ENCODE measurements at regions not wholly inside any gene's neighbourhood (a gene's known extent, or its start where the extent isn't known, plus 50 kb on each side); places are given as distances from the start of the nearest gene placed in this dataset.

DNA sequence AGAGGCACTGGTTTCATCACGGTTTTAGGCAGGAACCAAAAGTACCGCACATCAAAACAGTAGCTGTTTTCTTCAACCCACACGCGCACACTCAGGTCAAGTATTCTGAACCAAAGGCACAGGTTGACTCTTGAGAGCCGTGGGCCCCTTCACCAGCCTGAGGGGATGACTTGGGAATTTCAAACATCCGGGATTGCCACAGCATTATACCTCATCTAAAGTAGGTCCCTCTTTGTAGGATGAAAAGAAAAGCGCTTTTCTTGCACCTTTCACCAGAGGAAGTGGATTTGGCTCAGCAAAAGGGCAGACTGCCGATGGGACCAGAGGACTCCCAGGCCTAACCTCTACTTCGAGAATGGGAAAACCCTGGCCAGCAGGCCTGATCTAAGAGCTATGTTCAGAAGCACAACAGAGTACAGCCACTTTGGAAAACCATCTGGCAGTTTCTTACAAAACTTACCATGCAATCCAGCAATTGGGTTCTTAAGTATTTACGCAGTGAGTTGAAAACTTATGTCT is 88.2 kb upstream of the PROK2 start:
- peaks cover 15% of the 10 kb centered on the region for H3K27me3 Mint-ChIP-seq
- H3K9me3 Mint-ChIP-seq: no peaks in the 10 kb centered on the region
- ChIA-PET CTCF (interaction anchor here (0.7 to 2.7 kb wide), 3 partner anchors 21 to 58 kb away, joined by 3 to 7 read pairs (median 3); no protein-coding TSS in a partner anchor), POLR2A (no interaction called here)
- no peaks in the 10 kb centered on the region for H3K36me3 Mint-ChIP-seq (ENCODE audit: low read depth)
- DNase-seq: no peak
- H3K4me3 Mint-ChIP-seq: no peak overlapping the region
- H3K4me1 Mint-ChIP-seq: peaks cover 25% of the 10 kb centered on the region
- peak overlapping the region; percentile 57 for H3K27ac Mint-ChIP-seq

DNA sequence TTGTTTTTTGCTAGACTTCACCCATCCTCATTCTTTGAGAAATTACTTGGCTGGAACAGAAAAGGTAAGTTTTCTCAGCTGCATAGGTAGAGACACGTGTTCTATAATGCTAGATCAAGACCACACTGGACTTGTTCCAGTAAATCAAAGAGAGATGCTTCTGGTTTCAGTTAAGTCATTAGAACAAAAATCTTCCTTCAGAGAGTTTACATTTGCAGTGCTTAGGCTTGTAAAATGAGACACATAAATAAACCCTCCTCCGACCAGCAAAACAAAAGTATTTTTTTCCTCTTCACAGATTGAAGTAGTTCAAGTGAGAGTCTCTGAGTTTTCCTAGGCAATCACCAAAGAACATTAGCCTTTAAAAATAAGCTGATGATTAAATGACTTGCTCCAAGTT is 87.3 kb upstream of the PROK2 start:
- ChIA-PET CTCF (interaction anchor here (1.4 kb wide), 1 partner anchor 22 kb away, joined by 3 read pairs; no protein-coding TSS in a partner anchor), POLR2A (no interaction called here)
- peaks cover 19% of the 10 kb centered on the region for H3K27me3 Mint-ChIP-seq
- peak overlapping the region; percentile 75 for H3K27ac Mint-ChIP-seq
- no peaks in the 10 kb centered on the region for H3K9me3 Mint-ChIP-seq
- H3K4me1 Mint-ChIP-seq: peaks cover 25% of the 10 kb centered on the region
- DNase-seq: no peak
- peak overlapping the region; percentile 45 for H3K4me3 Mint-ChIP-seq
- H3K36me3 Mint-ChIP-seq (ENCODE audit: low read depth): no peaks in the 10 kb centered on the region

DNA sequence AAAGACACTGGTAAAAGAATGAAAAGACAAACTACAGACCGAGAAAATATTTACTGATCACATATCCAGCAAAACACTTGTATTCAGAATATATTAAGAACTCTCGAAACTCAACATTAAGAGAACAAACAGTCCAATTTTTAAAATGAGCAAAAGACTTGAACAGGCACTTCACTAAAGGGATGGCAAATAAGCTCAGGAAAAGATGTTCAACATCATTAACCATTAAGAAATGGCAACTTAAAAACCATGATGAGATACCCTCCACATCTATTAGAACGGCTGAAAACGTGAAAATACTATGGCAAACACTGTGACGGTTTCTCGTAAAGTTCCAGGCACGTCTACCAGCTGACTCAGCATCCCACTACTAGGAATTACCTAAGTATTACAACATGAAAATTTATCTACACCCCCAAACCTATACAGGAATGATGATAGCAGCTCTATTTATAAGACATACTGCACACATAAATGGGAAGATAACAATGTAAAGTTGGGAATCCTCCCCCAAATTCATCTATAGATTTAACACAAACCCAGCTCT is 86.1 kb upstream of the PROK2 start:
- CTCF ChIA-PET: no interaction called here
- H3K27ac Mint-ChIP-seq: no peak overlapping the region
- DNase-seq: no peak
- H3K4me1 Mint-ChIP-seq: peaks cover 25% of the 10 kb centered on the region
- POLR2A ChIA-PET: no interaction called here
- H3K27me3 Mint-ChIP-seq: peaks cover 26% of the 10 kb centered on the region
- no peak overlapping the region for H3K4me3 Mint-ChIP-seq
- H3K36me3 Mint-ChIP-seq (ENCODE audit: low read depth): no peaks in the 10 kb centered on the region
- no peaks in the 10 kb centered on the region for H3K9me3 Mint-ChIP-seq

DNA sequence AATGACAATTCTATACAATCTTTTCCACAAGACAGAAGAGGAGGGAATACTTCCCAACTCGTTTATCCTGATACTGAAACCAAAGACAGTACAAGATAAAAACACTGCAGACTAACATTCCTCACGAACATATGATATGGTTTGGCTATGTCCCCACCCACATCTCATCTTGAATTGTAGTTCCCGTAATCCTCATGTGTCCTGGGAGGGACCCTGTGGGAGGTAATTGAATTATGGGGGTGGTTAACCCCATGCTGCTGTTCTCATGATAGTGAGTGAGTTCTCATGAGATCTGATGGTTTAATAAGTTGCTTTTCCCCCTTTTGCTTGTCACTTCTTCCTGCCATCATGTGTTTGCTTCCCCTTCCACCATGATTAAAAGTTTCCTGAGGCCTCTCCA is 83.9 kb upstream of the PROK2 start:
- Mint-ChIP-seq H3K36me3 (ENCODE audit: low read depth) (no peaks in the 10 kb centered on the region), H3K4me1 (peaks cover 20% of the 10 kb centered on the region), H3K4me3 (no peak overlapping the region), H3K9me3 (no peaks in the 10 kb centered on the region), H3K27me3 (peaks cover 28% of the 10 kb centered on the region), H3K27ac (no peak overlapping the region)
- no peak for DNase-seq
- ChIA-PET POLR2A (no interaction called here), CTCF (no interaction called here)

DNA sequence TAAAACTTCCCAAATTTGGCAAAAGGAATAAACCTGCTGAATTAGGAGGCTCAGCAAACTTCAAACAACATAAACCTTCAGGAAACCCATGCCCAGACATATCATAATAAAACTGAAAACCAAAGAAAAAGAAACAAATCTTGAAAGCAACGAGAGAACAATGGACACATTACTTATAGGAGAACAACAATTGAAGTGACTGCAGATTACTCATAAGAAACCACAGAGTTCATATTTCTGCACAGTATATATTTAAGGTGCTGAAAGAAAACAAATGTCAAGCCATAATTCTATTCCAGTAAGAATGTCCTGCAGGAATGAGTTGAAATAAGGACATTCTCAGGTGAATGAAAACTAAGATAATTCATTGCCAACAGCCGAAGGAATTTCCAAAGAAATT is 80.8 kb upstream of the PROK2 start:
- no peak overlapping the region for H3K27ac Mint-ChIP-seq
- H3K36me3 Mint-ChIP-seq (ENCODE audit: low read depth): peaks cover under 1% of the 10 kb centered on the region
- H3K9me3 Mint-ChIP-seq: peaks cover 1% of the 10 kb centered on the region
- H3K4me1 Mint-ChIP-seq: peaks cover 4% of the 10 kb centered on the region
- no peak overlapping the region for H3K4me3 Mint-ChIP-seq
- H3K27me3 Mint-ChIP-seq: peaks cover 35% of the 10 kb centered on the region
- CTCF ChIA-PET: interaction anchor here (1.0 kb wide), 1 partner anchor 10 kb away, joined by 3 read pairs; no protein-coding TSS in a partner anchor
- POLR2A ChIA-PET: no interaction called here
- DNase-seq: no peak

DNA sequence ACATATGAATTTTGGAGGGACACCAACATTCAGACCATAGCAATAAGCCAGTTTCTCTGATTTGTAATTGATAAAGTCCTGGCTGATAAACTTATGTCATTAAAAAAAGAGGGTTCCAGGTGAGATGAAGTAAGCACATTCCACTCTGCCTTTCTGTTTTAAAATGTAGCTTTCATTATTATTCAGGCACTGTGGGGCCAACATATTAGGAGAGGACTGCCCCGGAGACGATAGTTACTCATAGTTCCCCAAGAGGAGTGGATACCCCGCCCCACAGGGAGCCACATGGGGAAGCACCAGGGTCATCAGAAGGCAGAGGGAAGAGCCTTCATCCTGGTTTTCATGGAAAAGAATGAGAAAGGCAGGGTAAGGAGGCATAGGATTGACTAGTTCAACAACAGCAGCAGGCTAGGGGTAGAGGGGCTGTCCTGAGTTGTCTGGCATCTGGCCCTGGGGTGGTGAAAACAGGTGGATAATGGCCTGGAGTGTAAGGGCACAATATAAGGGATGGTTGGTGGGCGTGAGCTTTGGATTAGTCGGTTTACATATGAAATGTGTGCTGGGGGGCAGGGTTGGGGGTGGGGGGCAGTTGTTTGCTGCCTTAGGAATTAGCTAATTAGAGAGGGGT is 78.7 kb upstream of the PROK2 start:
- POLR2A ChIA-PET: interaction anchor here (0.6 kb wide), 1 partner anchor 889 kb away, joined by 3 read pairs; no protein-coding TSS in a partner anchor

DNA sequence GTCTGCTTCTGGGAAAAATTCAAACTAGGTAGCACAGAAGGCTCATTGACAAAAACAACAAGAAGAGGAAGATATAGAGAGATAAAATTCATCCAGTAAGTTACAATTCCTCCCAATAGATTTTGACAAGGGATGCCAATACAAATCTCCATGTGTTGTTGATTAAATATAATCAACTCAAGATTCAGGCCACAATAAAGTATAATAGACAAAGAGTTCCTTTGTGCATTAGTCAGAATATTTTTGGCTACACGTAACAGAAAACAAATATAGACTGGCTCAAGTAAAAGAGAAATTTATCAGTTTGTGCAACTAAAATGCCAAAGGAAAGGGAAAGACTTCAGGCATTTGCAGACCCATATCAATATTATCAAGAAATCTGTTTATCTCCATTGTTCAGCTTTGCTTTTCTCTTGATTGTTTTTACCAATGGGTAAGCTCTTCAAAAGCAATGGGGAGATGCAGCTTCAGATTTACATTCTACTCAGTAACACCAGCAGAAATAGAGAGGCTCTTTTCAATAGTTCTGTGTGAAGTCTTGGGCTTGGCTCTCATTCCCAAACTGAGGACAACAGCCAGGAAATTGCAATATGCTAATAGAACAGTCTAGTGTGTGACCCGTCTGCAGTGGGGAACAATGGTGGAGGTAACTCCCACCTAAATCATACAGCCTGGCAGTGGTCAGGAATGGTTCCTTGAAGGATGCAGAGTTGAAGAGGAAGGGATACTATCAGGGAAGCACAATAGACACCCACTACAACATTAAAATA is 77.6 kb upstream of the PROK2 start:
- POLR2A ChIA-PET: no interaction called here
- H3K4me3 Mint-ChIP-seq: no peak overlapping the region
- peaks cover 3% of the 10 kb centered on the region for H3K9me3 Mint-ChIP-seq
- no peak overlapping the region for H3K27ac Mint-ChIP-seq
- peaks cover 22% of the 10 kb centered on the region for H3K27me3 Mint-ChIP-seq
- H3K4me1 Mint-ChIP-seq: peaks cover 14% of the 10 kb centered on the region
- DNase-seq: no peak
- H3K36me3 Mint-ChIP-seq (ENCODE audit: low read depth): peaks cover 2% of the 10 kb centered on the region
- CTCF ChIA-PET: interaction anchor here (0.8 kb wide), 1 partner anchor 19 kb away, joined by 3 read pairs; no protein-coding TSS in a partner anchor

More for the DNA sequence above, 78.7 kb upstream of the PROK2 start:
- Mint-ChIP-seq H3K4me1 (peaks cover 11% of the 10 kb centered on the region), H3K9me3 (peaks cover 3% of the 10 kb centered on the region), H3K27ac (no peak overlapping the region), H3K4me3 (no peak overlapping the region), H3K27me3 (peaks cover 26% of the 10 kb centered on the region), H3K36me3 (ENCODE audit: low read depth) (peaks cover 2% of the 10 kb centered on the region)
- CTCF ChIA-PET: interaction anchor here (1.6 kb wide), 1 partner anchor 12 kb away, joined by 7 read pairs; no protein-coding TSS in a partner anchor
- no peak for DNase-seq

DNA sequence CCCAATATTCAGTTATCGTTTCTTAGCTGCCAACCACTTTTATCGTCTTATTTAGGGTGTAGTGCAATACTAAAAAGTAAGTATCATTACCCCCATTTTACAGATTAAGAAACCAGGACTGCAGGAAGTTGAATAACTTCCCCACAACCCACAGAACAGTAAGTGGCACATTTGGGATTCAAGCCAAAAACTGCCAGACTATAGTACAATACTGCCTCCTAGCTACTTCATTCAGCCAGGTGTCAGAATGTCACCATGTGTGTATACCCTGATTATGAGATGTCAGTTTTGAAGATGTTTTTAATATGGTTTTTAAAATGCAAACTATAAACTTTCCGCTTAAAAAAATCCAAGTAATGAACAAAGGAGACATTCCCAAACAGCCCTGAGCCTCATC is 74.2 kb upstream of the PROK2 start:
- no peak overlapping the region for H3K27ac Mint-ChIP-seq
- peak; percentile 49 for DNase-seq
- H3K4me1 Mint-ChIP-seq: peaks cover 10% of the 10 kb centered on the region
- ChIA-PET POLR2A (no interaction called here), CTCF (interaction anchor here (1.2 to 1.8 kb wide), 3 partner anchors 17 to 130 kb away, joined by 3 to 7 read pairs (median 6); no protein-coding TSS in a partner anchor)
- H3K4me3 Mint-ChIP-seq: no peak overlapping the region
- H3K27me3 Mint-ChIP-seq: peaks cover 13% of the 10 kb centered on the region
- peaks cover 3% of the 10 kb centered on the region for H3K9me3 Mint-ChIP-seq
- peaks cover 2% of the 10 kb centered on the region for H3K36me3 Mint-ChIP-seq (ENCODE audit: low read depth)

DNA sequence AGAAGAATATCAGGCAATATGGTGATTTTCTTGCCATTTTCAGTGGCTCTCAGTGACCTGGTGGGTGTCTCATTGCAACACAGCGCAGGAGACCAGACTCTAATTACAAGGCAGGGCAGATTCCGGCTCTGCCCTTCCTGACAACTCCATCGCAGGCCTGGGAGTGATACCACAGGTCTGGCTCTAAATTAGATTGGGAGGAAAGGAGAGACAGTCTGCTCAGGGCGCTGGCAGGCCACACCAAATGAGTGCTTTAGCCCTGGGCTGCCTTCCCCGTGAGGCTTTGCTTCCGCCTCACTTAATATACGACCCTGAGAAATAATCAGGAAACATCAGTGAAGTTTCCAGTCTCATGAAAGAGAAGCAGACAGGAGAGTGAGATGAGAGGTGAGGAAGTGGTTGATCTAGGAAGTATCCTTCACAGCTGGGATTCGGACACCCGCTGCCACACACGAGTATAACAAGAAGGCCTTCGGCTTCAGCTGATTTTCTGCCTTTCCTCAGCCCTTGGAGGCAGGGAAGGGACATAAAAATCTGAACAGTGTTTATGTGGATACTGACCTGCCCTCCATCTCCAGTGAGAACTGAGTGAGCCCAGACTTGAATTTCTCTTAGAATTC is 73.7 kb upstream of the PROK2 start:
- CTCF ChIA-PET: interaction anchor here (1.2 to 1.8 kb wide), 3 partner anchors 17 to 130 kb away, joined by 3 to 7 read pairs (median 6); no protein-coding TSS in a partner anchor
- no peak for DNase-seq
- POLR2A ChIA-PET: no interaction called here
- Mint-ChIP-seq H3K36me3 (ENCODE audit: low read depth) (peaks cover 2% of the 10 kb centered on the region), H3K4me3 (no peak overlapping the region), H3K27ac (peak overlapping the region; percentile 25), H3K9me3 (peaks cover 3% of the 10 kb centered on the region), H3K4me1 (peaks cover 10% of the 10 kb centered on the region), H3K27me3 (peaks cover 13% of the 10 kb centered on the region)

DNA sequence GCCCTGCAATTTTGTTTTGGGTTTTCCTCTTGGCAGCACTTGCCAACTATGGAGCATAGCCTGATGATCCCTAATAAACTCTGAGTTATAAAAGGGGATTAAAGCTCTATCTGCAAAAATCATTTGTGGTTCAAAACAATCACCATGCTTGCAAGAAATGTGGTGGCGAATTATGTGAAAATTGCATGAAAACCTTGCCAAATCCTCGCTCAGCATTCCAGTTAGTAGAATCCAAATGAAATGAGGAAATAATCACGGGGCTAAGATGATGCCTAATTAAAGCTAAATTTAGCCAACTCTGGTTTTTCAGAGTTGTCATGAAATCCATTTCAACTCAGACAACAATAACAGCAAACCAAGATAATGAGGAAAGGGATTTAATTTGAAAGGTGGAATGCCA is 73.0 kb upstream of the PROK2 start:
- Mint-ChIP-seq H3K27ac (no peak overlapping the region), H3K9me3 (peaks cover 3% of the 10 kb centered on the region), H3K4me3 (no peak overlapping the region), H3K27me3 (peaks cover 13% of the 10 kb centered on the region), H3K4me1 (peaks cover 10% of the 10 kb centered on the region), H3K36me3 (ENCODE audit: low read depth) (peaks cover 2% of the 10 kb centered on the region)
- DNase-seq: no peak
- POLR2A ChIA-PET: no interaction called here
- CTCF ChIA-PET: no interaction called here

DNA sequence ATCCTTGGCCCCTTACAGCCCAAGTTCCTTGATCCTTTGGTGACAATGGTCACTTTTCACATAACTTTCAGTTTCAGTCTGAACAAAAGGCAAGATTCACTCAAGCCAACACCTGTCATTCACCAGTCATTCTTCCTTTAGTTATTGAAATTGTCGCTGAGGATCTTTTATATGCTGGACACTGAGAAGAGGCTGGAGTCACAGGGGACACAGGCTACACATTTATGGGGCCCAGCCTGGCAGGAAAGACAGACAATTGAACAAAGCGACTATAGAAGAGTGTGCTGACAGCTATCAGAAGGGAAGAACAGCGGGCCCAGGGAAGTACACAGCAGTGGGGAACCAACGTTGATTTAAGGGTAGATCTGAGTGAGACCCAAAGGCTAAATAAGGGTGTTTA is 69.8 kb upstream of the PROK2 start:
- Mint-ChIP-seq H3K27ac (no peak overlapping the region), H3K27me3 (peaks cover 4% of the 10 kb centered on the region), H3K9me3 (no peaks in the 10 kb centered on the region), H3K4me3 (no peak overlapping the region), H3K36me3 (ENCODE audit: low read depth) (no peaks in the 10 kb centered on the region), H3K4me1 (peaks cover 10% of the 10 kb centered on the region)
- ChIA-PET CTCF (no interaction called here), POLR2A (no interaction called here)
- no peak for DNase-seq

DNA sequence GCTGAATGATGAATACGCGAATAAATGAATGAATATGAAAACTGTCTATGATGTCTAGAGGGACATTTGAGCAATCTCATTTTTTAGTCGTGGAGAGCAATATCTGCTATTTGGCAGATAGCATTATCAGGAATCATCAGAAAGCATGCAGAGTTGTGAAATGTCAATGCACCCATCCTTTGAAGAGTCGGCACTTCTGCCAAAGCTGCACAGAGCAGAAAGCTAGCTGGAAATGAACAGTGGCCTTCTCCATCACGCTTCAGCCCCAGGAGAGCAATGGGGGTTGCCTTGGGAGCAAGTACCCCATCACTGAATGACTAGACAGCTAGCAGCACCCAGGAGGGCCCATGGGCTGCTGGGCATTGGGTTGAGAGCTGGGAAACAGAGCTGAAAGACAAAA is 69.1 kb upstream of the PROK2 start:
- ChIA-PET POLR2A (no interaction called here), CTCF (no interaction called here)
- Mint-ChIP-seq H3K27me3 (peaks cover 5% of the 10 kb centered on the region), H3K4me1 (peaks cover 8% of the 10 kb centered on the region), H3K9me3 (no peaks in the 10 kb centered on the region), H3K4me3 (no peak overlapping the region), H3K36me3 (ENCODE audit: low read depth) (no peaks in the 10 kb centered on the region), H3K27ac (no peak overlapping the region)
- DNase-seq: no peak

DNA sequence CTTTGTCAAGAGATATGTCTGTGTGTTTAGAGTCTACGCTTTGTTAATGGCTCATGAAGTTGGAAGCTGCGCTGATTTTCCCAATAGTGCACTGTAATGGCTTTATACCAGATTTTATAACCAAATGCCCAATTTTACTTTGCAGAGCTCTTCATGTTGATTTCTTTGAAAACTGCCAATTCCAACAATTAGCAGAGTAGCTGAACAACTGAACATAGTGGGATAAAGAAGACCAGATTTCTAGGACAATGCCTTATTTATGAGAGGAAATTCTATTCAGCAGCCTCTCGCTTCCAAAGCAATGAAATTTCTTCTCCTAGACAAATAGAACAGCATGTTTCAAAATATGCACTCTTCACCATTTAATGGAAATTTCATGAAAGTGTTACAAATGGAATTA is 66.9 kb upstream of the PROK2 start:
- CTCF ChIA-PET: no interaction called here
- POLR2A ChIA-PET: no interaction called here

More for the DNA sequence above, 66.9 kb upstream of the PROK2 start:
- no peaks in the 10 kb centered on the region for H3K9me3 Mint-ChIP-seq
- H3K27ac Mint-ChIP-seq: no peak overlapping the region
- H3K4me1 Mint-ChIP-seq: no peaks in the 10 kb centered on the region
- no peak for DNase-seq
- peaks cover 8% of the 10 kb centered on the region for H3K27me3 Mint-ChIP-seq
- H3K4me3 Mint-ChIP-seq: no peak overlapping the region
- H3K36me3 Mint-ChIP-seq (ENCODE audit: low read depth): no peaks in the 10 kb centered on the region
